A549 (cell line): ENCODE measurements at regions not wholly inside any gene's neighbourhood (a gene's known extent, or its start where the extent isn't known, plus 50 kb on each side); places are given as distances from the start of the nearest gene placed in this dataset.

Source experiments
- EHF ChIP-seq: fragments of 250-450 bp; sonication (Bioruptor Pico); IDR thresholded peaks from 2 replicates; pipeline ENCODE4 v1.5.0; 2020; ENCODE audit warnings: mild to moderate bottlenecking
- POLR2A ChIP-seq: IDR thresholded peaks from 2 replicates; pipeline ENCODE4 v1.6.1; 2012; ENCODE audit warnings: mild to moderate bottlenecking, low read length
- RAD21 ChIP-seq, 2 experiments: fragments of >200 bp in 1 of 2; sonication (Bioruptor Twin) in 1 of 2; formaldehyde crosslinking in 1 of 2; IDR thresholded peaks in 1 of 2; conservative IDR thresholded peaks in 1 of 2; 2 replicates in 1 of 2; 3 replicates in 1 of 2; pipeline ENCODE4 v1.6.1; 2012 to 2018; ENCODE audit warnings: inconsistent platforms in 1 of 2

DNA sequence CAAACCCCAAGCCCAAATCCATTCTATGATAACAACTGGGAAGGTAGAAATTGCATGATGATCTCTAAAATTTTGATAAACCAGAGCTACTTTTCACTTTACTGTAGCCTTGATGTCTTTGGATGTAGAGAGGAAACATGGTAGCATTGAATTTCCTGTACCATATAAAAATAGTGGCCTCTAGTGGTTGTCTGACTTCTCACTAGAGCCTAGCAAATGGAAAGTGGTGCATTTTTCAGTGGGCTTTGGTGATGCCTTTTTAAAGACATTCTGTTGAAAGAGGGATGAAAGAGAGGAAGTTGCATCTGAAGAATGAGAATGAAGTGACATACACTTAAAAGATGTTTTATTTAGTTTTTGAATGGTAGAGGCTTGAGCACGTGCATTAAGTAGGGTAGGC lies 662.2 kb downstream of the XIRP2 start:
- no peak for TF ChIP-seq POLR2A
- peak in 1 of 2 experiments; percentile 38; a peak in 2 of 5 replicates for TF ChIP-seq RAD21 (conservative IDR thresholded peaks at IDR 0.05 in 1 of 2, IDR thresholded peaks at IDR 0.05 in 1 of 2)
- no peak for TF ChIP-seq EHF (CRISPR knock-in tag)
